IMR-90 (cell line): ENCODE measurements at regions not wholly inside any gene's neighbourhood (a gene's known extent, or its start where the extent isn't known, plus 50 kb on each side); places are given as distances from the start of the nearest gene placed in this dataset.

Source experiments
- ATAC-seq: fragments of 200-7000 bp; cut with Tn5 transposase; 2 replicates; pipeline ENCODE4 v1.9.1; 2020; ENCODE audit warnings: low read depth, mild to moderate bottlenecking, moderate library complexity
- BruUV-seq: library from RNA; stranded (reverse); fragments of 400-500 nt; replicated peaks from 2 replicates; lab custom pipeline; 2021; lab: Mats Ljungman, UMichigan
- CTCF ChIA-PET: fragments of 300-600 bp; formaldehyde crosslinking; extraction: SDS; loops from one replicate; lab custom pipeline; 2021; ENCODE audit warnings: antibody characterized with exemption; lab: Yijun Ruan, JAX
- POLR2A ChIA-PET: fragments of 300-600 bp; sonication (Branson Sonifier 250); formaldehyde crosslinking; loops from one replicate; lab custom pipeline; 2022; ENCODE audit warnings: antibody characterized with exemption; ENCODE audit not compliant: unreplicated experiment; lab: Charles Lee
- DNase-seq: peaks from one replicate; pipeline ENCODE4 v3.0.0; 2013
- H2AFZ ChIP-seq: replicated peaks from 2 replicates; pipeline ENCODE3; 2013; ENCODE audit warnings: low read length, mild to moderate bottlenecking; ENCODE audit not compliant: poor library complexity
- H2AK5ac ChIP-seq: 2 replicates; pipeline ENCODE4 v1.6.1; 2013; ENCODE audit warnings: low read depth, low read length, inconsistent platforms
- H2AK9ac ChIP-seq: replicated peaks from 2 replicates; pipeline ENCODE3; 2013; ENCODE audit warnings: mild to moderate bottlenecking, low read depth, low read length, moderate library complexity; ENCODE audit not compliant: poor library complexity
- H2BK120ac ChIP-seq: 2 replicates; pipeline ENCODE4 v1.6.1; 2013; ENCODE audit warnings: low read depth, low read length, inconsistent platforms
- H2BK15ac ChIP-seq: 3 replicates; pipeline ENCODE4 v1.6.1; 2013; ENCODE audit warnings: low read depth, low read length, inconsistent platforms
- H2BK20ac ChIP-seq: 2 replicates; pipeline ENCODE4 v1.6.1; 2013; ENCODE audit warnings: low read depth, mild to moderate bottlenecking, inconsistent platforms, low read length, moderate library complexity
- H2BK5ac ChIP-seq: 2 replicates; pipeline ENCODE4 v1.6.1; 2013; ENCODE audit warnings: mild to moderate bottlenecking, low read depth, low read length, inconsistent platforms; ENCODE audit not compliant: poor library complexity, severe bottlenecking
- H3K14ac ChIP-seq: replicated peaks from 2 replicates; pipeline ENCODE4 v1.6.1; 2013; ENCODE audit warnings: low read depth, low read length, inconsistent platforms
- H3K18ac ChIP-seq: 2 replicates; pipeline ENCODE4 v1.6.1; 2013; ENCODE audit warnings: low read depth, low read length, control low read depth
- H3K23ac ChIP-seq: 2 replicates; pipeline ENCODE4 v1.6.1; 2013; ENCODE audit warnings: low read depth, low read length, inconsistent platforms
- H3K27ac ChIP-seq: 2 replicates; pipeline ENCODE4 v1.5.1; 2013; ENCODE audit warnings: mild to moderate bottlenecking, control low read depth, low read length; ENCODE audit not compliant: insufficient read depth
- H3K27me3 ChIP-seq: 2 replicates; pipeline ENCODE4 v1.6.1; 2013; ENCODE audit warnings: low read length; ENCODE audit not compliant: control insufficient read depth, insufficient read depth
- H3K36me3 ChIP-seq: 2 replicates; pipeline ENCODE4 v1.6.1; 2013; ENCODE audit warnings: low read length, mixed read lengths; ENCODE audit not compliant: control insufficient read depth, insufficient read depth
- H3K4ac ChIP-seq: 2 replicates; pipeline ENCODE4 v1.6.1; 2013; ENCODE audit warnings: low read depth, low read length, inconsistent platforms
- H3K4me1 ChIP-seq: 2 replicates; pipeline ENCODE4 v1.6.1; 2013; ENCODE audit warnings: low read length, mixed read lengths; ENCODE audit not compliant: control insufficient read depth, insufficient read depth
- H3K4me2 ChIP-seq: 2 replicates; pipeline ENCODE4 v1.6.1; 2013; ENCODE audit warnings: low read depth, mild to moderate bottlenecking, control low read depth, low read length, moderate library complexity
- H3K4me3 ChIP-seq: 2 replicates; pipeline ENCODE4 v1.5.1; 2013; ENCODE audit warnings: low read depth, mild to moderate bottlenecking, control low read depth, low read length, moderate library complexity; ENCODE audit not compliant: insufficient read depth
- H3K56ac ChIP-seq: 2 replicates; pipeline ENCODE4 v1.6.1; 2013; ENCODE audit warnings: low read length, inconsistent platforms; ENCODE audit not compliant: insufficient read depth; ENCODE audit errors: extremely low read depth
- H3K79me1 ChIP-seq, 2 experiments: 2 replicates each; pipeline ENCODE4 v1.6.1; 2013; ENCODE audit warnings: low read length in 2 of 2, inconsistent platforms in 1 of 2, low read depth in 1 of 2
- H3K9ac ChIP-seq: 2 replicates; pipeline ENCODE4 v1.6.1; 2013; ENCODE audit warnings: low read depth, low read length, control low read depth
- H3K9me1 ChIP-seq: 2 replicates; pipeline ENCODE4 v1.6.1; 2013; ENCODE audit warnings: low read length, inconsistent platforms; ENCODE audit not compliant: insufficient read depth
- H3K9me3 ChIP-seq: 2 replicates; pipeline ENCODE4 v1.6.1; 2013; ENCODE audit warnings: low read length; ENCODE audit not compliant: control insufficient read depth, insufficient read depth
- H4K20me1 ChIP-seq: 2 replicates; pipeline ENCODE4 v1.6.1; 2013; ENCODE audit warnings: low read length, inconsistent platforms; ENCODE audit not compliant: insufficient read depth
- H4K5ac ChIP-seq: 2 replicates; pipeline ENCODE4 v1.6.1; 2013; ENCODE audit warnings: mild to moderate bottlenecking, low read depth, low read length, control low read depth
- H4K8ac ChIP-seq, 2 experiments: 2 replicates each; pipeline ENCODE4 v1.6.1; 2013; ENCODE audit warnings: low read depth in 2 of 2, low read length in 2 of 2, control low read depth in 1 of 2, inconsistent platforms in 1 of 2
- H4K91ac ChIP-seq: 2 replicates; pipeline ENCODE4 v1.6.1; 2013; ENCODE audit warnings: low read depth, low read length, inconsistent platforms; ENCODE audit not compliant: insufficient read depth
- BHLHE40 ChIP-seq: fragments of 150-350 bp; IDR thresholded peaks from 2 replicates; pipeline ENCODE4 v1.6.1; 2016; ENCODE audit warnings: mild to moderate bottlenecking, low read depth, low read length
- CEBPB ChIP-seq: IDR thresholded peaks from 2 replicates; pipeline ENCODE4 v1.6.1; 2012; ENCODE audit warnings: low read depth, low read length, improper control_type of control experiment
- CHD1 ChIP-seq: IDR thresholded peaks from 2 replicates; pipeline ENCODE4 v1.6.1; 2012; ENCODE audit warnings: low read depth, low read length, improper control_type of control experiment
- FOS ChIP-seq: fragments of 150-350 bp; IDR thresholded peaks from 2 replicates; pipeline ENCODE4 v1.6.1; 2016; ENCODE audit warnings: low read depth, low read length
- MAFK ChIP-seq: IDR thresholded peaks from 2 replicates; pipeline ENCODE4 v1.6.1; 2012; ENCODE audit warnings: low read depth, low read length, improper control_type of control experiment
- MAZ ChIP-seq: IDR thresholded peaks from 2 replicates; pipeline ENCODE4 v1.6.1; 2012; ENCODE audit warnings: low read depth, mild to moderate bottlenecking, low read length, improper control_type of control experiment, moderate library complexity, borderline replicate concordance
- MXI1 ChIP-seq: IDR thresholded peaks from 2 replicates; pipeline ENCODE4 v1.6.1; 2012; ENCODE audit warnings: low read depth, mild to moderate bottlenecking, low read length, moderate library complexity, borderline replicate concordance
- NFE2L2 ChIP-seq: fragments of 150-350 bp; IDR thresholded peaks from 2 replicates; pipeline ENCODE4 v1.6.1; 2016; ENCODE audit warnings: low read depth, mild to moderate bottlenecking, low read length
- POLR2A ChIP-seq: IDR thresholded peaks from 2 replicates; pipeline ENCODE4 v1.6.1; 2012; ENCODE audit warnings: mild to moderate bottlenecking, low read depth, low read length
- RAD21 ChIP-seq: IDR thresholded peaks from 2 replicates; pipeline ENCODE4 v1.6.1; 2012; ENCODE audit warnings: low read length, improper control_type of control experiment
- RCOR1 ChIP-seq: IDR thresholded peaks from 2 replicates; pipeline ENCODE4 v1.6.1; 2012; ENCODE audit warnings: mild to moderate bottlenecking, low read length, improper control_type of control experiment; ENCODE audit not compliant: insufficient replicate concordance
- RFX5 ChIP-seq: IDR thresholded peaks from 2 replicates; pipeline ENCODE4 v1.8.0; 2012; ENCODE audit warnings: low read depth, mild to moderate bottlenecking, low read length, moderate library complexity
- SMC3 ChIP-seq: fragments of 150-350 bp; IDR thresholded peaks from 2 replicates; pipeline ENCODE4 v1.6.1; 2016; ENCODE audit warnings: low read depth, mild to moderate bottlenecking, antibody characterized with exemption, low read length, moderate library complexity
- dilution Hi-C: fragments of 300-500 bp; cut with HindIII; formaldehyde crosslinking; loops from one replicate; pipeline ENCODE4 v1.14.3; 2018; ENCODE audit warnings: low sequenced_read_pairs; ENCODE audit not compliant: unreplicated experiment
- in situ Hi-C: fragments of 300-500 bp; cut with MboI; formaldehyde crosslinking; loops from 3 replicates; pipeline ENCODE4 v1.14.3; 2019; ENCODE audit warnings: low sequenced_read_pairs, inconsistent platforms, mixed read lengths
- intact Hi-C: fragments of 100-400 bp; cut with micrococcal nuclease; formaldehyde crosslinking; loops from 2 replicates; pipeline ENCODE4 v1.10.0; 2022
- TF ChIP-seq, protein P1 (sequence below): fragments of 150-350 bp; IDR thresholded peaks from 2 replicates; pipeline ENCODE4 v1.6.1; 2016; ENCODE audit warnings: low read depth, mild to moderate bottlenecking, low read length, moderate library complexity, borderline replicate concordance
- TF ChIP-seq, protein P2 (sequence below): fragments of 150-350 bp; IDR thresholded peaks from 2 replicates; pipeline ENCODE4 v1.6.1; 2017; ENCODE audit warnings: mild to moderate bottlenecking, antibody characterized with exemption, low read length, low read depth
- TF ChIP-seq, protein P3 (sequence below): conservative IDR thresholded peaks from 2 replicates; pipeline ENCODE4 v1.5.1; 2012; ENCODE audit warnings: mild to moderate bottlenecking, low read depth, low read length, improper control_type of control experiment

DNA sequence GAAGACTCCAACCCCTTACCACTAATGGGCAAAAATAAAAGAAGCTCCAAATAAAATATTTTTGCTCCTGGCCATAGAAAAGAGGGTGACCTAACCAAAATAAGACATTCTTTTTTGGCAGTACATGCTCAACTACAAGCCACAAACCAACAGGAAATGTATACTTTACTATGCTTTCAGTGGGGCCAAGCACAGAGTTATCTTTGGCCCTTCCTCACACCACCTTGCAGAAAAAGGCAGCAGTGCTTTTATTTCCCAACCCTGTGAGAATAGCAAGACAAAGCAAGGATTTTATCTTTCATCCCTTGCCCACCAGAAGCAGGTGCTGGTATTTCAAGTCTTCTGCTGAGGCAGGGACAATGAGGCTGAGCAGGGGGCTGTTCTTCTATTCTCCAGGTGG is 1493.1 kb downstream of the CDH11 start:
- Histone ChIP-seq H3K4me3 (no peak overlapping the region), H2BK5ac (no peak overlapping the region), H2BK20ac (no peak overlapping the region), H4K8ac (no peak overlapping the region), H4K5ac (no peak overlapping the region), H2BK15ac (no peak overlapping the region), H2AK5ac (no peak overlapping the region), H3K9me3 (0 out of 2 replicates have a peak, but pooled peaks cover 4% of the 10 kb centered on the region), H3K79me1 (no peaks in the 10 kb centered on the region), H2BK120ac (no peak overlapping the region), H2AK9ac (no peak overlapping the region), H2AFZ (no peak overlapping the region), H3K27ac (no peak overlapping the region), H3K18ac (no peak overlapping the region), H3K4me1 (no peaks in the 10 kb centered on the region), H4K20me1 (no peaks in the 10 kb centered on the region), H3K9me1 (no peaks in the 10 kb centered on the region), H3K4me2 (no peak overlapping the region), H3K9ac (no peak overlapping the region), H3K14ac (no peak overlapping the region), H3K4ac (no peak overlapping the region), H4K91ac (no peak overlapping the region), H3K36me3 (no peaks in the 10 kb centered on the region), H3K27me3 (no peaks in the 10 kb centered on the region), H3K56ac (no peak overlapping the region), H3K23ac (no peak overlapping the region)
- no TSS peak for BruUV-seq
- ChIA-PET POLR2A (no interaction called here), CTCF (no interaction called here)
- TF ChIP-seq, protein P1, sequence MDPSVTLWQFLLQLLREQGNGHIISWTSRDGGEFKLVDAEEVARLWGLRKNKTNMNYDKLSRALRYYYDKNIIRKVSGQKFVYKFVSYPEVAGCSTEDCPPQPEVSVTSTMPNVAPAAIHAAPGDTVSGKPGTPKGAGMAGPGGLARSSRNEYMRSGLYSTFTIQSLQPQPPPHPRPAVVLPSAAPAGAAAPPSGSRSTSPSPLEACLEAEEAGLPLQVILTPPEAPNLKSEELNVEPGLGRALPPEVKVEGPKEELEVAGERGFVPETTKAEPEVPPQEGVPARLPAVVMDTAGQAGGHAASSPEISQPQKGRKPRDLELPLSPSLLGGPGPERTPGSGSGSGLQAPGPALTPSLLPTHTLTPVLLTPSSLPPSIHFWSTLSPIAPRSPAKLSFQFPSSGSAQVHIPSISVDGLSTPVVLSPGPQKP: no peak
- TF ChIP-seq RFX5 (no peak), POLR2A (no peak), FOS (no peak), MAZ (no peak), MXI1 (no peak), RAD21 (no peak), BHLHE40 (no peak), RCOR1 (no peak), CEBPB (no peak), CHD1 (no peak), NFE2L2 (no peak), MAFK (no peak), SMC3 (no peak)
- TF ChIP-seq, protein P2, sequence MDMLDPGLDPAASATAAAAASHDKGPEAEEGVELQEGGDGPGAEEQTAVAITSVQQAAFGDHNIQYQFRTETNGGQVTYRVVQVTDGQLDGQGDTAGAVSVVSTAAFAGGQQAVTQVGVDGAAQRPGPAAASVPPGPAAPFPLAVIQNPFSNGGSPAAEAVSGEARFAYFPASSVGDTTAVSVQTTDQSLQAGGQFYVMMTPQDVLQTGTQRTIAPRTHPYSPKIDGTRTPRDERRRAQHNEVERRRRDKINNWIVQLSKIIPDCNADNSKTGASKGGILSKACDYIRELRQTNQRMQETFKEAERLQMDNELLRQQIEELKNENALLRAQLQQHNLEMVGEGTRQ: no peak
- TF ChIP-seq, protein P3, sequence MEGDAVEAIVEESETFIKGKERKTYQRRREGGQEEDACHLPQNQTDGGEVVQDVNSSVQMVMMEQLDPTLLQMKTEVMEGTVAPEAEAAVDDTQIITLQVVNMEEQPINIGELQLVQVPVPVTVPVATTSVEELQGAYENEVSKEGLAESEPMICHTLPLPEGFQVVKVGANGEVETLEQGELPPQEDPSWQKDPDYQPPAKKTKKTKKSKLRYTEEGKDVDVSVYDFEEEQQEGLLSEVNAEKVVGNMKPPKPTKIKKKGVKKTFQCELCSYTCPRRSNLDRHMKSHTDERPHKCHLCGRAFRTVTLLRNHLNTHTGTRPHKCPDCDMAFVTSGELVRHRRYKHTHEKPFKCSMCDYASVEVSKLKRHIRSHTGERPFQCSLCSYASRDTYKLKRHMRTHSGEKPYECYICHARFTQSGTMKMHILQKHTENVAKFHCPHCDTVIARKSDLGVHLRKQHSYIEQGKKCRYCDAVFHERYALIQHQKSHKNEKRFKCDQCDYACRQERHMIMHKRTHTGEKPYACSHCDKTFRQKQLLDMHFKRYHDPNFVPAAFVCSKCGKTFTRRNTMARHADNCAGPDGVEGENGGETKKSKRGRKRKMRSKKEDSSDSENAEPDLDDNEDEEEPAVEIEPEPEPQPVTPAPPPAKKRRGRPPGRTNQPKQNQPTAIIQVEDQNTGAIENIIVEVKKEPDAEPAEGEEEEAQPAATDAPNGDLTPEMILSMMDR: no peak
- in situ Hi-C loops (no loop called here), intact Hi-C loops (no loop called here), dilution Hi-C loops (no loop called here)
- DNase-seq (no peak), ATAC-seq (no peak)
